NCI-H510A treated with DMSO at 0.1 percent for 48 hours (cell line): ENCODE measurements at regions not wholly inside any gene's neighbourhood (a gene's known extent, or its start where the extent isn't known, plus 50 kb on each side); places are given as distances from the start of the nearest gene placed in this dataset.
"Not testable (repeated sequence)": the region's sequence is repeated elsewhere in the genome, so short reads cannot be mapped to it uniquely, and the experiment has no call there.

Experiments used
- DNase-seq: peaks from one replicate; lab custom pipeline; 2025; lab: John Stamatoyannopoulos, UW

GRCh38 chr20:22529150-22530019 is 55.0 kb downstream of the FOXA2 start:
- DNase-seq, result no peak

DNA sequence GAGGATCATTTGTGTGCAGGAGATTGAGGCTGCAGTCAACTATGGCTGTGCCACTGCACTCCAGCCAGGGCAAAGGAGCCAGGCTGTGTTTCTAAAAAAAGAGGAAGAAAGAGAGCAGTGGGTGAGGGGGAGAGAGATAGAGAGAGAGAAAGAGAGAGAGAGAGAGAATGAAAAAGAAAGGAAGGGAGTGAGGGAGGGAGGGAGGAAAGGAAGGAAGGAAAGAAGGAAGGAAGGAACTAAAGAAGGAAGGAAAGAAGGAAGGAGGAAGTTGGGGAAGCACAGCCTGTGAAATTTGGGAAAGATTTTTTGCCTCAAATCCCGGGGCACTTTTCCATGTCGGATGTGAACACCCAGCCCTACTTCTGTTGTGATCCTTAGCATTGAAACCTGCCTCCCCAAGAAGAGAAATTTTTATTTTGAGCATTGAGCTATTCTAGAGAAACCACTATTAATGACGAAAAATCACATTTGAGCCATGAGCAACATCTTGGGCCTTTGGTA is 57.8 kb downstream of the FOXA2 start:
- DNase-seq, result no peak

GRCh38 chr20:22525821-22526220 is 58.6 kb downstream of the FOXA2 start:
- DNase-seq, result no peak

DNA sequence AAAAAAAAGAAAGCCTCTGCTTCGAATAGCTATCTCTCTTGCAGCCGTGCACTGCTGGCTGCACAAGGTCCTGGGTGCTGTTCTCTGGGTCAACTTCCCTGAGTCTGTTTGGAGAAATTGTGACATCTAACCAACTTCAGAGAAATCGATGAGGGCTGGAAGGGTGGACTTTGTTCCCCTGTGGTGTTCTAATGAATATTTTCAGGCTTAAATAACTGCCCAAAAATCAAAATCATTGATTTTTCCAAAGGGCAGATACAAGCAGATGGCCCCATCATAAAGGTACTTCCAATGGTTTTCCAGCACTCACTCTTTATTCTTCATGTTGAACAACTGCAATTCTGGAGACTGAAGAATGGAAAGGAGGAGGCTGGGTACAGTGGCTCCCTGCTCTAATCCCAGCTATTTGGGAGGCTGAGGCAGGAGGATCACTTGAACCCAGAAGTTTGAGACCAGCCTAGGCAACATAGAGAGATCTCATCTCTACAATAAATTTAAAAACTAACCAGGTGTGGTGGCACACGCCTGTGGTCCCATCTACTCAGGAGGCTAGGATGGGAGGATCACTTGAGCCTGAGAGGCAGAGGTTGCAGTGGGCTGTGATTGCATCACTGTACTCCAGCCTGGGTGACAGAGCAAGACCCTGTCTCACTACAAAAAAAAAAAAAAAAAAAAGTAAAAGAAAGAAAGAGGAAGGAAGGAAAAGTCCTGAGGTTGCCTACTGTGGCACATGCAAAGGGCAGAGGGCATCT is 59.1 kb downstream of the FOXA2 start:
- DNase-seq, result no peak

GRCh38 chr20:22524393-22525015 is 59.9 kb downstream of the FOXA2 start:
- no peak for DNase-seq

- DNase-seq, result peak; percentile 58
Measured at GRCh38 chr20:22523499-22524392, 60.6 kb downstream of the FOXA2 start.

- DNase-seq, result no peak
Measured at GRCh38 chr20:22523128-22523498, 61.3 kb downstream of the FOXA2 start.

GRCh38 chr20:22522701-22523100 is 61.7 kb downstream of the FOXA2 start:
- DNase-seq, result no peak

- not testable (repeated sequence) for DNase-seq
Measured at GRCh38 chr20:22521940-22522339, 62.4 kb downstream of the FOXA2 start.

- no peak for DNase-seq
Measured at GRCh38 chr20:22520381-22520780, 64.0 kb downstream of the FOXA2 start.

- no peak for DNase-seq
Measured at GRCh38 chr20:22515264-22515663, 69.1 kb downstream of the FOXA2 start.

DNA sequence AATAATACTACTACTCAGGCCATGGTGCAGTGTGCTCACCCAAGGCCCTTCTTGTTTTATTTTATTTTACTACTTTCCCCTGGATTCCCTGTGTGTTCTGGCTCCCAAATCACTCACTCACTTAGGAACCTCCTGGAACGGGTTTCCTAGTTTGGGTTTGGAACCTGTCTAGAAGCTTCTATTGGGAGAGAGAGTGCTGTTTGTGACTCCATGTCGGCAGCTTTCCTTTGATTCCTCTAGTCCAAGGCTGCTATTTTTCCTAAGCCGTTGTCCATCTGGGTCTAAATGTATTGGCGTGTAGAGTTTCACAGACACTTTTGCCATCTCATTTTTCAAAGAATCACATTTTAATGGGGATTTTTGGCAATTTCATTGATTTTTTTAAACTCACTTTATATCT is 70.8 kb downstream of the FOXA2 start:
- DNase-seq, result no peak

- DNase-seq, result peak; percentile 88
Measured at GRCh38 chr20:22512911-22513489, 71.4 kb downstream of the FOXA2 start.

GRCh38 chr20:22511943-22512910 is 72.1 kb downstream of the FOXA2 start:
- peak; percentile 99 for DNase-seq

GRCh38 chr20:22509843-22510147 is 74.6 kb downstream of the FOXA2 start:
- DNase-seq, result no peak

GRCh38 chr20:22509090-22509842 is 75.1 kb downstream of the FOXA2 start:
- DNase-seq, result peak; percentile 47

GRCh38 chr20:22508426-22508825 is 75.9 kb downstream of the FOXA2 start:
- DNase-seq, result no peak

DNA sequence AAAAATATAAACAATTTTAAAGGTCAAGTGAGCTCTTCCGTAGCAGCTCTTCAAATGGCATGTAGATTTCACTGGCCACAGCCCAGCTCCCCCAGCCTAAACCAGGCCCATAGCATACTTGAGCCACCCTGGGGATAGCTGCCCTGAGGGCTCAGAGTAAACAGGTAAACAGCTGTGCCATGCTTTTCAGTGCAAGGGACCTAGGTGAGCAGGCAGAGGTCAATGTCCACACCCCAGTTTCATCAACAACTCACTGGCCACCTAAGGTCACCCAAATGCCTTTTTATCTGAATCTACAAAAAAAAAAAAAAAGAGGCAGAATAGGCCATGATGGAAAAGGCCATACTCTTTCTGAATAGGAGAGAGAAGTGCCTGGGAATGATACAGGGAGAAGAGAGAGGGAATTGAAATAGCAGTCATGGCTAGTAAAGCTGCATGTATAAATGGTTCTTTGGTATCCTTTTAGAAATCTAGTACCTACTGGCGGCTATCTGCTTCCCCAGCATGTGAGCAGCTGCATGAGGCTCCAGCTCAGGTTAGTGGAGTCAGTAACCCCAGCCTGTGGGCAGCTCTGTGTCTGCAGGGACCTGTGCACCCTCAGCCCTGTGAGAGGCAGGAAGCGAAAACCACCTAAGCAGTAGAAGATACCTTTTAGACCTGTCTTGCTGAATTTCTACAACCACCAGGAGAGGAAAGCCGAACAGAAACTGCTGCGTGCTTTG is 77.0 kb downstream of the FOXA2 start:
- peak; percentile 58 for DNase-seq

DNA sequence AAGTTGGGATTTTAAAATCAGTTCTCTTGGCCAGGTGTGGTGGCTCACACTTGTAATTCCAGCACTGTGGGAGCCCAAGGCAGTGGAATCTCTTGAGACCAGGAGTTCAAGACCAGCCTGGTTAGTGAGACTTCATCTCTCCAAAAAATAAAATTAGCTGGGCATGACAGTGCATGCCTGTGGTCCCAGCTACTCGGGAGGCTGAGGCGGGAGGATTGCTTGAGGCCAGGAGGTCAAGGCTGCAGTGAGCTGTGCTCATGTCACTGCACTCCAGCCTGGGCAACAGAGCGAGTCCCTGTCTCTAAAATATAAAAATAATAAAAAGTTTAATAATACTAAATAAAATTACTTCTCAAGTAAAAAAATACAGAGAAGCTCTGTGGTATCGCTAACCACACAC is 77.5 kb downstream of the FOXA2 start:
- no peak for DNase-seq
